ENCODE measurements at regions not wholly inside any gene's neighbourhood (a gene's known extent, or its start where the extent isn't known, plus 50 kb on each side); places are given as distances from the start of the nearest gene placed in this dataset.

GRCh38 chr7:19971956-19972355 is 198.5 kb upstream of the TMEM196 start:
- Histone ChIP-seq H3K27ac (replicated peaks) (no peak overlapping the region), H3K4me1 (no peaks in the 10 kb centered on the region), H3K4me3 (no peak overlapping the region), H3K27me3 (ENCODE audit: low read depth) (no peaks in the 10 kb centered on the region), H3K36me3 (no peaks in the 10 kb centered on the region), H3K9me3 (replicated peaks) (peaks cover under 1% of the 10 kb centered on the region)
- intact Hi-C loops (cut with micrococcal nuclease): no loop called here
- no peak for DNase-seq
- TF ChIP-seq CTCF (IDR thresholded peaks at IDR 0.05; ENCODE audit: borderline replicate concordance): no peak

- no peak overlapping the region for H3K4me3 ChIP-seq
- no peaks in the 10 kb centered on the region for H3K27me3 ChIP-seq (ENCODE audit: low read depth)
- no peak for DNase-seq
- no peaks in the 10 kb centered on the region for H3K4me1 ChIP-seq
- intact Hi-C loops (cut with micrococcal nuclease): no loop called here
- H3K27ac ChIP-seq (replicated peaks): no peak overlapping the region
- TF ChIP-seq CTCF (IDR thresholded peaks at IDR 0.05; ENCODE audit: borderline replicate concordance): no peak
- H3K9me3 ChIP-seq (replicated peaks): no peaks in the 10 kb centered on the region
- no peaks in the 10 kb centered on the region for H3K36me3 ChIP-seq
Measured at GRCh38 chr7:19970514-19970913, 197.1 kb upstream of the TMEM196 start.

- H3K4me1 ChIP-seq: no peaks in the 10 kb centered on the region
- no peaks in the 10 kb centered on the region for H3K9me3 ChIP-seq (replicated peaks)
- no peaks in the 10 kb centered on the region for H3K36me3 ChIP-seq
- no peak for DNase-seq
- no peak overlapping the region for H3K4me3 ChIP-seq
- intact Hi-C loops (cut with micrococcal nuclease): no loop called here
- H3K27ac ChIP-seq (replicated peaks): no peak overlapping the region
- H3K27me3 ChIP-seq (ENCODE audit: low read depth): no peaks in the 10 kb centered on the region
- TF ChIP-seq CTCF (IDR thresholded peaks at IDR 0.05; ENCODE audit: borderline replicate concordance): no peak
Measured at GRCh38 chr7:19969859-19970493, 196.6 kb upstream of the TMEM196 start.

- no peak for DNase-seq
- no peak overlapping the region for H3K4me3 ChIP-seq
- no peak overlapping the region for H3K27ac ChIP-seq (replicated peaks)
- H3K9me3 ChIP-seq (replicated peaks): no peaks in the 10 kb centered on the region
- TF ChIP-seq CTCF (IDR thresholded peaks at IDR 0.05; ENCODE audit: borderline replicate concordance): no peak
- H3K4me1 ChIP-seq: no peaks in the 10 kb centered on the region
- no peaks in the 10 kb centered on the region for H3K36me3 ChIP-seq
- no peaks in the 10 kb centered on the region for H3K27me3 ChIP-seq (ENCODE audit: low read depth)
- intact Hi-C loops (cut with micrococcal nuclease): no loop called here
Measured at GRCh38 chr7:19964246-19964645, 190.8 kb upstream of the TMEM196 start.

GRCh38 chr7:19963695-19964094 is 190.3 kb upstream of the TMEM196 start:
- Histone ChIP-seq H3K27ac (replicated peaks) (no peak overlapping the region), H3K9me3 (replicated peaks) (no peaks in the 10 kb centered on the region), H3K4me3 (no peak overlapping the region), H3K4me1 (no peaks in the 10 kb centered on the region), H3K36me3 (no peaks in the 10 kb centered on the region), H3K27me3 (ENCODE audit: low read depth) (no peaks in the 10 kb centered on the region)
- intact Hi-C loops (cut with micrococcal nuclease): no loop called here
- no peak for TF ChIP-seq CTCF (IDR thresholded peaks at IDR 0.05; ENCODE audit: borderline replicate concordance)
- DNase-seq: no peak

Data from left ventricle myocardium inferior (tissue), 1 donor.